Lung (tissue), 11 donors: ENCODE measurements at regions not wholly inside any gene's neighbourhood (a gene's known extent, or its start where the extent isn't known, plus 50 kb on each side); places are given as distances from the start of the nearest gene placed in this dataset.

ENCODE experiments used
- ATAC-seq: fragments of 200-7000 bp; cut with Tn5 transposase; one replicate; pipeline ENCODE4 v1.9.1; 2020; ENCODE audit warnings: moderate number of reproducible peaks; ENCODE audit not compliant: insufficient read depth, low FRiP score
- DNase-seq, 3 donors: peaks; one replicate each; pipeline ENCODE4 v3.0.0-alpha.2; 2013 to 2017
- H3K27ac ChIP-seq, 2 donors: one replicate each; pipeline ENCODE4 v1.5.1; 2013; ENCODE audit warnings: mild to moderate bottlenecking in 2 of 2, moderate library complexity in 2 of 2, control low read depth in 1 of 2, inconsistent platforms in 1 of 2, low read depth in 1 of 2, low read length in 1 of 2
- H3K27me3 ChIP-seq, 3 donors: one replicate each; pipeline ENCODE4 v1.5.1; 2013; ENCODE audit warnings: low read length in 2 of 3; ENCODE audit not compliant: control insufficient read depth in 3 of 3, insufficient read depth in 3 of 3
- H3K36me3 ChIP-seq, 4 donors: one replicate each; pipeline ENCODE4 v1.5.1; 2013; ENCODE audit warnings: low read length in 4 of 4, mild to moderate bottlenecking in 1 of 4, moderate library complexity in 1 of 4; ENCODE audit not compliant: control insufficient read depth in 4 of 4, insufficient read depth in 4 of 4
- H3K4me1 ChIP-seq, 5 donors: one replicate each; pipeline ENCODE4 v1.5.1; 2013; ENCODE audit warnings: low read length in 5 of 5, mild to moderate bottlenecking in 2 of 5, moderate library complexity in 1 of 5; ENCODE audit not compliant: control insufficient read depth in 5 of 5, insufficient read depth in 5 of 5
- H3K4me3 ChIP-seq: one replicate; pipeline ENCODE4 v1.5.1; 2013; ENCODE audit warnings: mild to moderate bottlenecking, control low read depth, moderate library complexity
- H3K9ac ChIP-seq, 2 donors: one replicate each; pipeline ENCODE4 v1.5.1; 2013; ENCODE audit warnings: low read length in 2 of 2, control low read depth in 1 of 2; ENCODE audit not compliant: insufficient read depth in 1 of 2
- H3K9me3 ChIP-seq, 4 donors: one replicate each; pipeline ENCODE4 v1.5.1; 2013; ENCODE audit warnings: low read length in 3 of 4, mild to moderate bottlenecking in 1 of 4, moderate library complexity in 1 of 4; ENCODE audit not compliant: control insufficient read depth in 4 of 4, insufficient read depth in 3 of 4
- WGBS, 2 donors: extraction: QIAGEN DNeasy Blood & Tissue Kit; methylation state at CpG; one replicate each; pipeline ENCODE4 v1.1.7; 2013; 5-methylcytosine and 5-hydroxymethylcytosine counted together
- TF ChIP-seq, protein P1 (sequence below): IDR thresholded peaks from 2 replicates; pipeline ENCODE4 v1.5.1; 2012; ENCODE audit warnings: mild to moderate bottlenecking; ENCODE audit errors: control extremely low read depth, extremely low read depth
- donor health status: control.
- donor health status: control.
- donor health status: Bipolar disorder and iron deficiency.
- donor health status: healthy.
- donor health status: DM: yes; HTN: yes; CAD: no.

DNA sequence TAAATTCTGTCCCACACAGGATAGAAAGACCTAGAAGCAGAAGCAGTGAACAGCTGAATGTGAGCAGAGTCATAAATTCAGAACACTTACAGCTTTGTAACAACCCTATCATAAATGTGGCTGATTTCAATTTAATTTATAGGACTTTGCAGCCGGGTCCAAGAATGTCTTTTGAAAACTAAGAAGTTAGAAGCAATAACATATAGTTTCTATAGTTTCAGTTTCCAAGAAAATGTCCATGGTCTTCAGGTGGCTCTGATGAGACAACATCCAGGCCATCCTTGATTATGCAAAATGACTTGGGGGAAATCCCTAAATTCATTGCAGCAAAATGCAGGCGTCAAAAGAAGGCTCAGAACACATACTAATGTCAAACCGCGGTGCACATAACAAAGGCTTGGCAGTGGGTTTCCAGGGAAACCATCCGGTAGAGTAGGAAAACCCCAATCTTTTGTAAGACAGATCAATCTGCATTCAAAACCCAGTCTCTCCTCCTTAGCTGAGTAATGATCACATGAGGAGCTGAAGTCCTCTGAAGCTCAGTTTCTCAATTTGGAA lies 442.2 kb upstream of the ID2 start:
- H3K27ac ChIP-seq = no peak overlapping the region
- H3K9ac ChIP-seq = no peak overlapping the region
- H3K27me3 ChIP-seq = no peaks in the 10 kb centered on the region
- H3K36me3 ChIP-seq = no peaks in the 10 kb centered on the region
- H3K9me3 ChIP-seq = peaks cover 0 to 3% (median under 1%) of the 10 kb centered on the region in 4 donors
- peaks cover 0 to 19% (median 2%) of the 10 kb centered on the region in 5 donors for H3K4me1 ChIP-seq
- TF ChIP-seq, protein P1, sequence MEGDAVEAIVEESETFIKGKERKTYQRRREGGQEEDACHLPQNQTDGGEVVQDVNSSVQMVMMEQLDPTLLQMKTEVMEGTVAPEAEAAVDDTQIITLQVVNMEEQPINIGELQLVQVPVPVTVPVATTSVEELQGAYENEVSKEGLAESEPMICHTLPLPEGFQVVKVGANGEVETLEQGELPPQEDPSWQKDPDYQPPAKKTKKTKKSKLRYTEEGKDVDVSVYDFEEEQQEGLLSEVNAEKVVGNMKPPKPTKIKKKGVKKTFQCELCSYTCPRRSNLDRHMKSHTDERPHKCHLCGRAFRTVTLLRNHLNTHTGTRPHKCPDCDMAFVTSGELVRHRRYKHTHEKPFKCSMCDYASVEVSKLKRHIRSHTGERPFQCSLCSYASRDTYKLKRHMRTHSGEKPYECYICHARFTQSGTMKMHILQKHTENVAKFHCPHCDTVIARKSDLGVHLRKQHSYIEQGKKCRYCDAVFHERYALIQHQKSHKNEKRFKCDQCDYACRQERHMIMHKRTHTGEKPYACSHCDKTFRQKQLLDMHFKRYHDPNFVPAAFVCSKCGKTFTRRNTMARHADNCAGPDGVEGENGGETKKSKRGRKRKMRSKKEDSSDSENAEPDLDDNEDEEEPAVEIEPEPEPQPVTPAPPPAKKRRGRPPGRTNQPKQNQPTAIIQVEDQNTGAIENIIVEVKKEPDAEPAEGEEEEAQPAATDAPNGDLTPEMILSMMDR = no peak
- ATAC-seq (no peak), DNase-seq (no peak)
- whole genome bisulfite sequencing, 2 donors = 40 to 56% methylated on average over 5 of the region's 5 CpGs
- H3K4me3 ChIP-seq = no peak overlapping the region

DNA sequence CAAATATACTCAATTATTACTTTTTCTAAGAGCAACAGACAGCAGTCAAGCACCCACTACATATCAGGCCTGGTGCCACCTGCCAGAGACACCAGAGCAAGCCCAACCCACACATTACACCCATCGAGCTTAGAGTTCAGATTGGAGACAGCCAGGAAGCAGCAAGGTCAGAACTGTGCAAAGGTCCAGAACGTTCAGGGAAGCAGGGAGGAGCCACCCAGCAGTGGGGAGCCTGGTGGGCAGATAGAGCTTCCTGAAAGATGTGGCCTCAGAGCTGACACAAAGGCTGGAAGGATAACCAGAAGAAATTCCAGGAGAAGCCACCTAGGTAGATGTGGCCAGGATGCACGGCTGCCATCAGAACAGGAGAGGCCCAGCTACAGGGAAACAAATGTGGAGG lies 440.5 kb upstream of the ID2 start:
- Histone ChIP-seq H3K36me3 (no peaks in the 10 kb centered on the region), H3K9me3 (peaks cover 0 to 9% (median 2%) of the 10 kb centered on the region in 4 donors), H3K4me3 (no peak overlapping the region), H3K9ac (no peak overlapping the region), H3K4me1 (peaks cover 0 to 19% (median 0%) of the 10 kb centered on the region in 5 donors), H3K27me3 (no peaks in the 10 kb centered on the region), H3K27ac (no peak overlapping the region)
- DNase-seq (no peak), ATAC-seq (no peak)
- 45 to 51% methylated on average over 3 of the region's 3 CpGs for WGBS, 2 donors
- TF ChIP-seq, protein P1 = no peak

DNA sequence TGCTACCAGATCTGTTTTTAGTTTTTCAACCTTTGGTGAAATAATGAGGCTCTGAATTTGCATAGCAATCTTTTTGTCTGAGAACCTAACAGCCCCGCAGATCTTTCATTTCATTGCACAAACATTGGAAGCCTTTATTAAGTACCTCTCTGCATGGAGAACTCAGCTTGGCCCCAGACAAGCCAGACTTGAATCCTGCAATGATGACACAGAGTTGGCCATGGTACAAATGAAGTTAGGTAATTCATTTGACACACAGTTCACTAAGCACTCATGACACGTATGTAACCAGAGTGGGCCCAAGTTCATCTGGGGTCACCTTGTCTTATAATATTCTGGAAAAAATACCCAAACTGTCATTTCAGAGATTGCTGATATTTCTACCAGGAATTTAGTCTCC lies 439.1 kb upstream of the ID2 start:
- WGBS, 2 donors = 49 to 53% methylated on average over 2 of the region's 2 CpGs
- TF ChIP-seq, protein P1 = no peak
- Histone ChIP-seq H3K9me3 (peaks cover 0 to 9% (median 2%) of the 10 kb centered on the region in 4 donors), H3K9ac (no peak overlapping the region), H3K4me3 (no peak overlapping the region), H3K27ac (no peak overlapping the region), H3K4me1 (peaks cover 0 to 19% (median 0%) of the 10 kb centered on the region in 5 donors), H3K36me3 (no peaks in the 10 kb centered on the region), H3K27me3 (no peaks in the 10 kb centered on the region)
- ATAC-seq (no peak), DNase-seq (peak in 1 of 3 donors; percentile 55)

DNA sequence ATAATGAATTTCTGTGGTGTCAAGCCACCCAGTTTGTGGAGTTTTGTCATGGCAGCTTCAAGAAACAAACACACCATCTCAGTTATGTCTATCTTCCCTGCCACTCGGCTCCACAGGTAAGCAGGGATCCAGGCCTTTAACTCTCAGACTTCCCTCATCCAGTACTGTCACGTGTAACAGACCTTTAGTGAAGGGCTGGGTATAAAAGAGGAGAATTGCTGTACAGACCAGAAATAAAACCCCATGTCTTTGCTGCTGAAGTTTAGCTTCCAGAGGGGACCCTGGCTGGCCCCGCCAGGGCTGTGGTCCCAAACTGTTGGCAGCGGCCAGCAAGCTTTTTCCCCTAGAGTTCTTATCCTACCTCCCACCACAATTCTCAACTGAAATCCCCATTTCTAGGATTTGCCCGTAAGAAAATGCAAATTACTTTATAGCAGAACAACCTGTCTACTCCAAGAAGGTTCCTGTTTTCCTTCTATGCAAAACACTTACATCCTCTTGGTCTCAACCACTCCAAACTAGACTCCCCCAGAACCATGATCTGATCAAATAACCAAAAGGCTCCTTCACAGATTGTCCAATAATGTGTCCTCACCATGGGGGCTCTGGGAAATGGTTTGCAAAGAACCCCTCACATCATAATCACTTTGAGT lies 438.0 kb upstream of the ID2 start:
- TF ChIP-seq, protein P1 = no peak
- H3K27ac ChIP-seq = no peak overlapping the region
- no peak overlapping the region for H3K9ac ChIP-seq
- DNase-seq (no peak), ATAC-seq (no peak)
- H3K4me1 ChIP-seq = peaks cover 0 to 24% (median 0%) of the 10 kb centered on the region in 5 donors
- no peaks in the 10 kb centered on the region for H3K27me3 ChIP-seq
- no peak overlapping the region for H3K4me3 ChIP-seq
- H3K36me3 ChIP-seq = no peaks in the 10 kb centered on the region
- 91 to 94% methylated on average over 5 of the region's 5 CpGs for WGBS, 2 donors
- H3K9me3 ChIP-seq = peaks cover 0 to 9% (median 2%) of the 10 kb centered on the region in 4 donors
